DOHH2 (cell line): ENCODE measurements at regions not wholly inside any gene's neighbourhood (a gene's known extent, or its start where the extent isn't known, plus 50 kb on each side); places are given as distances from the start of the nearest gene placed in this dataset.

Experiments
- H3F3A ChIP-seq: fragments of 200-600 bp; sonication (generic), shearing (Covaris generic); 2 replicates; pipeline ENCODE4 v1.6.0; 2016; ENCODE audit warnings: antibody characterized with exemption, mild to moderate bottlenecking; ENCODE audit not compliant: control insufficient read depth, insufficient read depth
- H3K27ac ChIP-seq: fragments of 200-600 bp; sonication (generic); 2 replicates; pipeline ENCODE4 v1.5.1; 2014; ENCODE audit warnings: low read depth, mild to moderate bottlenecking, low read length, moderate library complexity
- H3K27me3 ChIP-seq: fragments of 200-600 bp; sonication (generic); 2 replicates; pipeline ENCODE4 v1.6.1; 2014; ENCODE audit warnings: mild to moderate bottlenecking, low read length, mixed read lengths; ENCODE audit not compliant: control insufficient read depth
- H3K36me3 ChIP-seq: fragments of 200-600 bp; sonication (generic); 2 replicates; pipeline ENCODE4 v1.6.1; 2014; ENCODE audit warnings: mild to moderate bottlenecking, low read length, moderate library complexity, mixed read lengths; ENCODE audit not compliant: control insufficient read depth
- H3K4me1 ChIP-seq: fragments of 200-600 bp; sonication (generic); 2 replicates; pipeline ENCODE4 v1.6.1; 2014; ENCODE audit warnings: mild to moderate bottlenecking, low read length, mixed read lengths; ENCODE audit not compliant: control insufficient read depth
- H3K4me2 ChIP-seq: fragments of 200-600 bp; sonication (generic); 2 replicates; pipeline ENCODE4 v1.6.0; 2014; ENCODE audit warnings: mild to moderate bottlenecking, low read length, moderate library complexity
- H3K4me3 ChIP-seq: fragments of 200-600 bp; sonication (generic); 2 replicates; pipeline ENCODE4 v1.5.1; 2014; ENCODE audit warnings: mild to moderate bottlenecking, low read length, mixed read lengths
- H3K79me2 ChIP-seq: fragments of 200-600 bp; sonication (generic); 2 replicates; pipeline ENCODE4 v1.6.1; 2014; ENCODE audit warnings: mild to moderate bottlenecking, low read length, mixed read lengths; ENCODE audit not compliant: control insufficient read depth
- H3K9me2 ChIP-seq: fragments of 200-600 bp; sonication (generic); replicated peaks from 2 replicates; pipeline ENCODE4 v1.6.1; 2014; ENCODE audit warnings: mild to moderate bottlenecking, low read length, mixed read lengths; ENCODE audit not compliant: control insufficient read depth
- H3K9me3 ChIP-seq: fragments of 200-600 bp; sonication (generic); 2 replicates; pipeline ENCODE4 v1.6.1; 2014; ENCODE audit warnings: antibody characterized with exemption, low read length, mixed read lengths; ENCODE audit not compliant: control insufficient read depth, insufficient read depth
- H4K20me1 ChIP-seq: fragments of 200-600 bp; sonication (generic); 2 replicates; pipeline ENCODE4 v1.6.0; 2014; ENCODE audit warnings: low read depth, mild to moderate bottlenecking, antibody characterized with exemption, low read length, moderate library complexity; ENCODE audit not compliant: control insufficient read depth, insufficient read depth
- EZH2phosphoT487 ChIP-seq: fragments of 200-600 bp; sonication (generic); IDR thresholded peaks from 2 replicates; pipeline ENCODE4 v1.6.1; 2017; ENCODE audit warnings: borderline replicate concordance, mild to moderate bottlenecking, antibody characterized with exemption, low read length, moderate library complexity, mixed read lengths
- TF ChIP-seq, protein P1 (sequence below): fragments of 200-600 bp; sonication (generic); IDR thresholded peaks from one replicate; pipeline ENCODE4 v1.5.1; 2014; ENCODE audit warnings: antibody characterized with exemption, mild to moderate bottlenecking, low read depth, low read length; ENCODE audit not compliant: poor library complexity, severe bottlenecking

DNA sequence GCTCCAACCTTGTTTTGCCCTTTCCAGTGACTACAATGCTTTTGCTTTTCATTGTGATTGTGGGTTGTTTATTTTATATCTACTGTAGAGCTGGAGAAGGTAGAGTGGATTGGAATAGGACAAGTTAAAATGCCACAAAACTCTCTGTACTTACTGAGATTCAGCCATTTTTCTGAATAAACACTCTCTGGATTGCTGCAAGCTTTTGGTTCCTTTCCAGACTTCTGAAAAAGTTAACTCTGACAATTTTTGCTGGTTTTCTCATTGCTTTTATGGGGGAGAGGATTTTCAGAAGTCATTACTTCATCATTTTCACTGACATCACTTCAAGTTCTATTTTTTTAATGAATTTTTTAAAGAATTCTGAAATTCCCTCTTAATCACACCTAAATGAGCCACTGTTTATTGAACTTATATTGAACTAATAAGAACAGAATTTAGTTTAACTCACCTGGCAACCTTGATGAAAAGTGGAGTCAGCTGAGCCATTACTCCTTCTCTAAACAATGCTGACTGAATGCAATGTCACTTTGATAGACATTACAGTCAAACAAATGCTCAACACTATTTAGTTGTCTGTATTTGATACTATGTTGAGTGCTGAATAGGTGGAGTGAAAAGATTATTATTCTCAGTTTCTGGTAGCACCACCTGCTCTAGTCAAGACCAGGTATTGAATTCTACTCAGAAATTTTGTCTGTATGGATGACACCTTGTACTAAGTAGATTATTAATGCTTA is 303.5 kb downstream of the DLEU7 start:
- H3K27ac ChIP-seq, result no peak overlapping the region
- no peaks in the 10 kb centered on the region for H3K27me3 ChIP-seq
- no peak overlapping the region for H3K4me2 ChIP-seq
- H4K20me1 ChIP-seq, result no peaks in the 10 kb centered on the region
- no peaks in the 10 kb centered on the region for H3F3A ChIP-seq
- no peak overlapping the region for H3K4me3 ChIP-seq
- H3K9me2 ChIP-seq, result no peaks in the 10 kb centered on the region
- peaks cover 12% of the 10 kb centered on the region for H3K4me1 ChIP-seq
- H3K36me3 ChIP-seq, result no peaks in the 10 kb centered on the region
- TF ChIP-seq, protein P1, sequence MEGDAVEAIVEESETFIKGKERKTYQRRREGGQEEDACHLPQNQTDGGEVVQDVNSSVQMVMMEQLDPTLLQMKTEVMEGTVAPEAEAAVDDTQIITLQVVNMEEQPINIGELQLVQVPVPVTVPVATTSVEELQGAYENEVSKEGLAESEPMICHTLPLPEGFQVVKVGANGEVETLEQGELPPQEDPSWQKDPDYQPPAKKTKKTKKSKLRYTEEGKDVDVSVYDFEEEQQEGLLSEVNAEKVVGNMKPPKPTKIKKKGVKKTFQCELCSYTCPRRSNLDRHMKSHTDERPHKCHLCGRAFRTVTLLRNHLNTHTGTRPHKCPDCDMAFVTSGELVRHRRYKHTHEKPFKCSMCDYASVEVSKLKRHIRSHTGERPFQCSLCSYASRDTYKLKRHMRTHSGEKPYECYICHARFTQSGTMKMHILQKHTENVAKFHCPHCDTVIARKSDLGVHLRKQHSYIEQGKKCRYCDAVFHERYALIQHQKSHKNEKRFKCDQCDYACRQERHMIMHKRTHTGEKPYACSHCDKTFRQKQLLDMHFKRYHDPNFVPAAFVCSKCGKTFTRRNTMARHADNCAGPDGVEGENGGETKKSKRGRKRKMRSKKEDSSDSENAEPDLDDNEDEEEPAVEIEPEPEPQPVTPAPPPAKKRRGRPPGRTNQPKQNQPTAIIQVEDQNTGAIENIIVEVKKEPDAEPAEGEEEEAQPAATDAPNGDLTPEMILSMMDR, result no peak
- TF ChIP-seq EZH2phosphoT487, result no peak
- H3K9me3 ChIP-seq, result peaks cover 21% of the 10 kb centered on the region
- H3K79me2 ChIP-seq, result no peaks in the 10 kb centered on the region

DNA sequence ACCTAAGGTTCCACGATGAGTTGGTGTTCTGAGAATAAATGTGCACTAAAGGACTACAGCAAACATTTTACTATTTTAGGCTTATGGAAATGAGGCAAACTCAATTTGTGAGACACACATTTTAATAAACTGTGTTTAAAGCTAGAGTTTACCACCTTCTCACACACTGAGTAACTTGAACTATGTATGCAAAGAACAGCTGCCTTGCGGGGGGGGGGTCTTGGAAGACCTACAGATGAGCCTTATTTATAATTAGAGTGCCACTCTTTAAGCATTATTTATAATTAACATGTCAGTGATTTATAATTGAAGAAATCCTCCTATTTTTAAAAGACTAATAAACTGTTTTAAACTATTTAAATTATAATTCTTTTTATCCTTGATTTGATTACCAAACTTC is 300.4 kb downstream of the DLEU7 start:
- Histone ChIP-seq H3K79me2 (no peaks in the 10 kb centered on the region), H3K27ac (no peak overlapping the region), H3K4me3 (no peak overlapping the region), H4K20me1 (no peaks in the 10 kb centered on the region), H3K4me2 (0 out of 2 replicates have a peak overlapping the region, but pooled peaks have one; percentile 10), H3K9me2 (no peaks in the 10 kb centered on the region), H3K9me3 (0 out of 2 replicates have a peak, but pooled peaks cover 3% of the 10 kb centered on the region), H3K36me3 (no peaks in the 10 kb centered on the region), H3F3A (no peaks in the 10 kb centered on the region), H3K27me3 (no peaks in the 10 kb centered on the region), H3K4me1 (peaks cover 12% of the 10 kb centered on the region)
- TF ChIP-seq, protein P1, result no peak
- TF ChIP-seq EZH2phosphoT487, result no peak

DNA sequence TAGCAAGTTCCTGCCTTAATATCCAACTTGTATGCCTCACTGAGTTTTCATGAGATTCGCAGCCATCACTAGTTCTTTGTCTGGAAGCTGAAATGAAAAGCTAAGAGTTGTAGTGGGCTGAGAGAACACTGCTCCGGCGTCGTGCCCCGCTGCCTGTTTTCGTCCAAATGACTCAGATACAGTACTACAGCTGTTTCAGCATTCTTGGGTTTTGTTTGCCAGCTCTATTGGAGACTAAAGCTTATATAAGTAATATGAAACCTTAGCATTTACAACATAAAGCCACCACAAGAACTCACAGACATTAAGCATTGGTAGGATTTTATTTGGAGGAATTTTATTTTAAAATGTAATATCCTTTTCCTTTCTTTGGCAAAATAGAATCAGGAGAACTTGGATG is 299.7 kb downstream of the DLEU7 start:
- peaks cover 3% of the 10 kb centered on the region; the same call in 1 of the 2 replicates for H3K9me3 ChIP-seq
- H4K20me1 ChIP-seq, result no peaks in the 10 kb centered on the region
- no peak overlapping the region for H3K4me3 ChIP-seq
- TF ChIP-seq, protein P1, result no peak
- TF ChIP-seq EZH2phosphoT487, result no peak
- H3K4me2 ChIP-seq, result no peak overlapping the region
- no peaks in the 10 kb centered on the region for H3K79me2 ChIP-seq
- no peaks in the 10 kb centered on the region for H3K27me3 ChIP-seq
- H3F3A ChIP-seq, result no peaks in the 10 kb centered on the region
- no peaks in the 10 kb centered on the region for H3K9me2 ChIP-seq
- H3K27ac ChIP-seq, result no peak overlapping the region
- no peaks in the 10 kb centered on the region for H3K36me3 ChIP-seq
- peaks cover 16% of the 10 kb centered on the region for H3K4me1 ChIP-seq
